Neural cell (in vitro differentiated cells): ENCODE measurements at regions not wholly inside any gene's neighbourhood (a gene's known extent, or its start where the extent isn't known, plus 50 kb on each side); places are given as distances from the start of the nearest gene placed in this dataset.

Source experiments
- H2AFZ ChIP-seq: fragments of 200-600, 300-800 bp; sonication (generic), shearing (Covaris generic); 2 replicates; pipeline ENCODE4 v1.6.0; 2014; ENCODE audit warnings: low read depth, mild to moderate bottlenecking, antibody characterized with exemption, low read length, moderate library complexity
- H3F3A ChIP-seq: fragments of 200-600 bp; shearing (Covaris generic); 2 replicates; pipeline ENCODE4 v1.6.1; 2016; ENCODE audit warnings: mild to moderate bottlenecking, moderate library complexity, mixed read lengths, antibody characterized with exemption, low read length; ENCODE audit not compliant: insufficient read depth, poor library complexity, severe bottlenecking
- H3K27ac ChIP-seq: fragments of 200-600, 300-800 bp; sonication (generic), shearing (Covaris generic); 2 replicates; pipeline ENCODE4 v1.5.1; 2014; ENCODE audit warnings: mild to moderate bottlenecking, low read length, moderate library complexity
- H3K27me3 ChIP-seq: fragments of 300-800, 200-600 bp; sonication (generic), shearing (Covaris generic); 2 replicates; pipeline ENCODE4 v1.6.0; 2014; ENCODE audit warnings: mild to moderate bottlenecking, low read depth, low read length, moderate library complexity; ENCODE audit not compliant: insufficient read depth
- H3K36me3 ChIP-seq: fragments of 300-800, 200-600 bp; sonication (generic), shearing (Covaris generic); 2 replicates; pipeline ENCODE4 v1.5.1; 2014; ENCODE audit warnings: mild to moderate bottlenecking, antibody characterized with exemption, low read length, moderate library complexity; ENCODE audit not compliant: insufficient read depth
- H3K4me2 ChIP-seq: fragments of 300-800, 200-600 bp; sonication (generic), shearing (Covaris generic); 2 replicates; pipeline ENCODE4 v1.6.0; 2014; ENCODE audit warnings: mild to moderate bottlenecking, low read length
- H3K4me3 ChIP-seq: fragments of 300-800, 200-600 bp; sonication (generic), shearing (Covaris generic); 2 replicates; pipeline ENCODE4 v1.5.1; 2014; ENCODE audit warnings: mild to moderate bottlenecking, low read length, moderate library complexity
- H3K79me2 ChIP-seq: fragments of 200-600 bp; shearing (Covaris generic); replicated peaks from 2 replicates; pipeline ENCODE4 v1.6.0; 2014; ENCODE audit warnings: mild to moderate bottlenecking, low read length, moderate library complexity; ENCODE audit not compliant: insufficient read depth
- H3K9ac ChIP-seq: fragments of 300-800, 200-600 bp; sonication (generic), shearing (Covaris generic); 2 replicates; pipeline ENCODE4 v1.6.1; 2016; ENCODE audit warnings: mild to moderate bottlenecking, low read length, mixed read lengths
- H3K9me2 ChIP-seq: fragments of 200-600 bp; shearing (Covaris generic); 2 replicates; pipeline ENCODE4 v1.6.1; 2016; ENCODE audit warnings: mild to moderate bottlenecking, low read length, mixed read lengths; ENCODE audit not compliant: insufficient read depth
- H3K9me3 ChIP-seq: fragments of 200-600, 300-800 bp; sonication (generic), shearing (Covaris generic); 2 replicates; pipeline ENCODE4 v1.6.1; 2016; ENCODE audit warnings: mild to moderate bottlenecking, mixed run types, low read length, moderate library complexity, mixed read lengths
- H4K20me1 ChIP-seq: fragments of 200-600 bp; shearing (Covaris generic); 2 replicates; pipeline ENCODE4 v1.6.1; 2016; ENCODE audit warnings: mild to moderate bottlenecking, mixed run types; ENCODE audit not compliant: insufficient read depth
- EP300 ChIP-seq: fragments of 450-650 bp; conservative IDR thresholded peaks from 2 replicates; pipeline ENCODE4 v1.6.1; 2014; ENCODE audit warnings: antibody characterized with exemption, mild to moderate bottlenecking, moderate library complexity; ENCODE audit not compliant: poor library complexity, severe bottlenecking
- EZH2 ChIP-seq: fragments of 200-600, 300-800 bp; shearing (Covaris generic), sonication (generic); IDR thresholded peaks from 2 replicates; pipeline ENCODE4 v1.6.1; 2014; ENCODE audit warnings: antibody characterized with exemption, low read length, borderline replicate concordance, mild to moderate bottlenecking; ENCODE audit not compliant: insufficient read depth, poor library complexity, severe bottlenecking
- MXI1 ChIP-seq: fragments of 450-650 bp; conservative IDR thresholded peaks from 2 replicates; pipeline ENCODE4 v1.6.1; 2014; ENCODE audit warnings: antibody characterized with exemption, mild to moderate bottlenecking; ENCODE audit not compliant: poor library complexity, severe bottlenecking
- POLR2AphosphoS5 ChIP-seq: IDR thresholded peaks from 2 replicates; pipeline ENCODE4 v1.6.1; 2012
- RAD21 ChIP-seq: fragments of 450-650 bp; conservative IDR thresholded peaks from 2 replicates; pipeline ENCODE4 v1.6.1; 2014; ENCODE audit warnings: antibody characterized with exemption, mild to moderate bottlenecking, moderate library complexity
- REST ChIP-seq: IDR thresholded peaks from 2 replicates; pipeline ENCODE4 v1.6.1; 2012; ENCODE audit warnings: borderline replicate concordance
- SMC3 ChIP-seq: fragments of 450-650 bp; conservative IDR thresholded peaks from 2 replicates; pipeline ENCODE4 v1.6.1; 2014; ENCODE audit warnings: antibody characterized with exemption, mild to moderate bottlenecking, moderate library complexity; ENCODE audit not compliant: poor library complexity
- TAF1 ChIP-seq: IDR thresholded peaks from 2 replicates; pipeline ENCODE4 v1.6.1; 2012; ENCODE audit warnings: low read depth
- TF ChIP-seq, protein P1 (sequence below): fragments of 450-650 bp; IDR thresholded peaks from 2 replicates; pipeline ENCODE4 v1.5.1; 2014; ENCODE audit warnings: antibody characterized with exemption, mild to moderate bottlenecking, moderate library complexity; ENCODE audit not compliant: poor library complexity, severe bottlenecking

DNA sequence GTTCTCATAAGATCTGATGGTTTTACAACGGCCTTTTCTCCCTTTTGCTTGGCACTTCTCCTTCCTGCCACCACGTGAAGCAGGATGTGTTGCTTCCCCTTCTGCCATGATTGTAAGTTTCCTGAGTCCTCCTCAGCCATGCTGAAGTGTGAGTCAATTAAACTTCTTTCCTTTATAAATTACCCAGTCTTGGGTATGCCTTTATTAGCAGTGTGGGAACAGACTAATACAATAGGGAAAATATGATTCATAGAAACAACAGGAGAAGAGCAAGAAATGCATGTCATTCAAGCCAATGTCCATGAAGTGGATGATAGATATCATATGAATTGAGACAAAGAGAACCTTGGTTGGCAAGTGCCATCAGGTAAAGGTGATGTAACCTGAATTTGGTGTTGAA is 128.3 kb upstream of the HAPLN1 start:
- TF ChIP-seq TAF1 (no peak), MXI1 (no peak), REST (no peak), EZH2 (no peak), POLR2AphosphoS5 (no peak), SMC3 (no peak)
- TF ChIP-seq, protein P1, sequence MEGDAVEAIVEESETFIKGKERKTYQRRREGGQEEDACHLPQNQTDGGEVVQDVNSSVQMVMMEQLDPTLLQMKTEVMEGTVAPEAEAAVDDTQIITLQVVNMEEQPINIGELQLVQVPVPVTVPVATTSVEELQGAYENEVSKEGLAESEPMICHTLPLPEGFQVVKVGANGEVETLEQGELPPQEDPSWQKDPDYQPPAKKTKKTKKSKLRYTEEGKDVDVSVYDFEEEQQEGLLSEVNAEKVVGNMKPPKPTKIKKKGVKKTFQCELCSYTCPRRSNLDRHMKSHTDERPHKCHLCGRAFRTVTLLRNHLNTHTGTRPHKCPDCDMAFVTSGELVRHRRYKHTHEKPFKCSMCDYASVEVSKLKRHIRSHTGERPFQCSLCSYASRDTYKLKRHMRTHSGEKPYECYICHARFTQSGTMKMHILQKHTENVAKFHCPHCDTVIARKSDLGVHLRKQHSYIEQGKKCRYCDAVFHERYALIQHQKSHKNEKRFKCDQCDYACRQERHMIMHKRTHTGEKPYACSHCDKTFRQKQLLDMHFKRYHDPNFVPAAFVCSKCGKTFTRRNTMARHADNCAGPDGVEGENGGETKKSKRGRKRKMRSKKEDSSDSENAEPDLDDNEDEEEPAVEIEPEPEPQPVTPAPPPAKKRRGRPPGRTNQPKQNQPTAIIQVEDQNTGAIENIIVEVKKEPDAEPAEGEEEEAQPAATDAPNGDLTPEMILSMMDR: no peak
- H3K9me3 ChIP-seq: no peaks in the 10 kb centered on the region
- no peaks in the 10 kb centered on the region for H3K79me2 ChIP-seq
- no peak overlapping the region for H3K9ac ChIP-seq
- no peaks in the 10 kb centered on the region for H3F3A ChIP-seq
- H2AFZ ChIP-seq: no peak overlapping the region
- H3K36me3 ChIP-seq: no peaks in the 10 kb centered on the region
- no peak overlapping the region for H3K4me3 ChIP-seq
- H3K4me2 ChIP-seq: no peak overlapping the region
- H3K9me2 ChIP-seq: no peaks in the 10 kb centered on the region
- H4K20me1 ChIP-seq: no peaks in the 10 kb centered on the region
- no peaks in the 10 kb centered on the region for H3K27me3 ChIP-seq
- H3K27ac ChIP-seq: no peak overlapping the region

- H3K36me3 ChIP-seq: no peaks in the 10 kb centered on the region
- H3K9ac ChIP-seq: no peak overlapping the region
- H3F3A ChIP-seq: no peaks in the 10 kb centered on the region
- H3K79me2 ChIP-seq: no peaks in the 10 kb centered on the region
- TF ChIP-seq EZH2 (no peak), EP300 (no peak), MXI1 (no peak), TAF1 (no peak), REST (no peak), RAD21 (no peak), POLR2AphosphoS5 (no peak), SMC3 (no peak)
- TF ChIP-seq, protein P1: no peak
- H3K27ac ChIP-seq: no peak overlapping the region
- H3K4me2 ChIP-seq: no peak overlapping the region
- no peak overlapping the region for H2AFZ ChIP-seq
- no peaks in the 10 kb centered on the region for H3K27me3 ChIP-seq
- H3K9me3 ChIP-seq: no peaks in the 10 kb centered on the region
- no peaks in the 10 kb centered on the region for H3K9me2 ChIP-seq
- no peak overlapping the region for H3K4me3 ChIP-seq
- no peaks in the 10 kb centered on the region for H4K20me1 ChIP-seq
These were observed 126.1 kb upstream of the HAPLN1 start for GRCh38 chr5:83846624-83847350.
